EL (cell line): ENCODE measurements at regions not wholly inside any gene's neighbourhood (a gene's known extent, or its start where the extent isn't known, plus 50 kb on each side); places are given as distances from the start of the nearest gene placed in this dataset.

Source experiments
- DNase-seq: peaks from one replicate; pipeline ENCODE4 v3.0.0-alpha.2; 2016

DNA sequence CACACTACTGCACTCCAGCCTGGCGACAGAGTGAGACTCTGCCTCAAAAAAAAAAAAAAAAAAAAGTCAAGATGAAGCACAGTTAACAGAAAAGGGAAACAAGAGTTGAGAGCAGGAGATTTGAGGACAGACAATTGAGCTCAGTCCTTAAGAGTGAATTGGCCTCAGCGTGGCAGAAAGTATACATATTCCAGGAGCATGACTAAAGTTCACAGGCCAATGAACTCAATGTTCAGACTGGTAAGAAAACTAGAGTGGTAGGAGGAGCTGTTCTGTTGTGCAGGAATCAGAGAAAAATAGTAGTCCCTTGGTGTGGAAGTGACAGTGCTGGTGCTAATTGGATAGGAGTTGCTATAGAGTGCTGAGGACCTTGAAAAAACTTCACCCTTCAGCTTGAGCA lies 60.0 kb downstream of the NRN1 start:
- DNase-seq = no peak

DNA sequence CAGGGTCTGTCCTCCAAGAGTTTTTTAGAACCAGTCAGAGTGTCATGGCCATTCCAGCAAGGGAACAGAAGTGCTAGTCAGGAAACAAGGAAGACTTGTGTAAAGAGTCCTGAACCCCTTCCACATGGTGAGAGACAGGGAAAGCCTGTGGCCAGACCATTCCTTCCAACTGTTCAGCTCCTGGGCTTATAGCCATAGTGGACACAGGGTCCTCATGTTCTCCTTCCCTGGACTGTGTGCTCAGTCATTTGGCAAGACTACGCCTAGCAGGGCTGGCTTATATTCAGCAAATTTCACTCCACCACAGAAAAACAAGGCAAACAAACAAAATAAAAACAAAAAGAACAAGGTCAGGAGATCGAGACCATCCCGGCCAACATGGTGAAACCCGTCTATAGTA lies 60.5 kb downstream of the NRN1 start:
- DNase-seq = no peak

DNA sequence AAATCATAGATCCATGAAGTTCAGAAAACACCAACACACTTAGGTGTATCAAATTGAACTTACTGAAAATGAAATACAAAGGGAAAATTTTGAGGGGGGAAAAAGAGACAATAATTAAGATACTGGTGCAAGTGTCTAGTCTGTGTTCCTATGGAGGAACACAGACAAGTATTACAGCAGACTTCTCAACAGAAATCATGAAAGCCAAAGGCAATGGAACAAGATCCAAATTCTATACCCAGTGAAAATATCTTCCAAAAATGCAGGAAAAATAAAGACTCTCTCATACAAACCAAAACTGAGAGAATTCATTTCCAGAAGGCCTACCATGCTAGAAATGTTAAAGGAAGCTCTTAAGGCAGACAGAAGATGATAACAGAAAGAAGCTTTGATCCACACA lies 63.1 kb downstream of the NRN1 start:
- DNase-seq = no peak

DNA sequence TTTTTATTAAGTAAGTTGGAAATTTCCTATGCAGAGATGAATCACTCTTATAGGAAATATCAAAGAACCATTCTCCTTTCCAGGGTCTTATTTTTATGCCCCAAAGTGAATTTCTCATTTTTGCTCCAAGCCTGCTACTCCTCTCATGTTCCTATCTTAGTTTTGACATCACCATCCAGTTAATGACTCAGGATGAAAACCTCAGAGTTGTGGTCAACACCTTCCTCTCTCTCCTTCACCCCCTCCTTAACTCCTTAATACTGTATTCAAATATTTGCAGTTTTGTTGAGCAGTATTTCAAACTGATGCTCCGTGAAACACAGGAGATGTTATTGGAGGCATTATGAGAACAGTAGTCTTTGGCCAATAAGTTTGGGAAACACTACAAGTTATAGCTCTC lies 64.1 kb downstream of the NRN1 start:
- DNase-seq = peak; percentile 65

DNA sequence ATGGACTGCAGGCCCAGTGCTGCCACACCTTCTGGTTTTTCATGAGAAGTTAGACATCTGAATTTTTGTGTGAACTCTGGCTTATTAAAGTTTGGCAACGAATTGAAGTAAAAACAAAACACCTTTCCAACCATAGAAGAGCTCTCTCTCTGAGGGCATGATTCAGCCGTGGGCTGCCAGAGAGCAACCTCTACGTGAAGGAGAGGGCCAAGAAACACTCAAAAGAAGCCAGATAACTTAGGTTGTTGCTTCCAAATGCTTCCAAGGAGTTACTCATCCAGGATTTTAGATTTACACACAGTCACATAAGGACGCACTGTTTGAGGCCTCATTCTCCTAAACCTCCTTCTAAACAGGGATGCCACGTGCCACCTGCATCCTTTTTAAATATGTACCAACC lies 65.5 kb downstream of the NRN1 start:
- peak; percentile 36 for DNase-seq

DNA sequence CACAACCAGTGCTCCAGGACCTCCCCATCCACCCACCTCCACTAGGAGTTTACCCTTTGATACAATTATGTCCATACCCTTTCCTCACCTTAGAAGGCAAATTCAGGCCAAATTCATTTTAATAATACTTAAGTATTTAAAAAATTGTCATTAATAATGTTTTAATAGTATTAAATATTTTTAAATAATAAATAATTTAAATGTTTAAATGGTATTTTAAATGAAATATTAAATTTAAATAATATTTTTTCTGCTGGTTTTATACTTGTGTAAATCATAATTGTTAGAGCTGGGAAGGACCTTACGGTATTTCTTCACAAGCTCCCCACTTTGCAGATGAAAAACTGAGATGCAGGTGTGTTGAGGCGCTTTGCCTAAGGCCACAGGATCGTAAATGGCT lies 67.8 kb downstream of the NRN1 start:
- no peak for DNase-seq

DNA sequence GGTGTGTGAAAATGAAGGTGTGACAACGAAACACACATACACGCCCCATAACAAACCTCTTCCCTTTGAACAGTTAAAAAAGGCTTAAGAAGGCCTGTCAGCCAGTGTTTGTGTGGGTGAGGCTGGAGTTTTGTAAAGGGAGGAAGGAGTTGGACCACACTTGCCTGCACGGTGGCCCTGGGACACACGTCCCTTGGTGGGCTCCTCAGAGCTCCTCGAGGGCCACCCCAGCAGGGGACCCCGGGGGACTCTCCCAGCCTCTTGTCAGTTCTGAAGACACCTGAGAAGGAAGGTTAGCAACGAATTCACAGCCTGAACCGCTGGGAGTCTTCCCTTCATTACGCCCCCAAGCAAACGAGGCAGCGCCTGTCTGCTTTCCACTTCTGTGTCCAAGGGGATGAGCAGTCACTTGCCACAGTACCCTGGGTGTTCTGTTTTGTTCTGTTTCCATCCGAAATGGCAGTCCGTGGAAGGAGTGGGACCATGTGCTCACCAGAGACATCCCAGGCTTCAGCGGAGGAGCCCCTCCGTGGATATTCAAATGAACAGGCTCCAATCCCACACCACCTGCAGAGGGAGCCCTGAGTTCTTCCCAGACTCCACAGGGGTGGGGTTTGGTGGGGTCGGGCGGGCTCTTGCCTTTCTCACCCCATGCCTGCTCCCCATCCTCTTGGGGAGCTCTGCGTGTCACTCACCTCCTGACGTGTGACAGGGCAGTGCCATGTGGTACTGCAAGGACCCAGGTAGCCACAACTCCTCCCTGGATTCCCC lies 68.6 kb downstream of the NRN1 start:
- no peak for DNase-seq

DNA sequence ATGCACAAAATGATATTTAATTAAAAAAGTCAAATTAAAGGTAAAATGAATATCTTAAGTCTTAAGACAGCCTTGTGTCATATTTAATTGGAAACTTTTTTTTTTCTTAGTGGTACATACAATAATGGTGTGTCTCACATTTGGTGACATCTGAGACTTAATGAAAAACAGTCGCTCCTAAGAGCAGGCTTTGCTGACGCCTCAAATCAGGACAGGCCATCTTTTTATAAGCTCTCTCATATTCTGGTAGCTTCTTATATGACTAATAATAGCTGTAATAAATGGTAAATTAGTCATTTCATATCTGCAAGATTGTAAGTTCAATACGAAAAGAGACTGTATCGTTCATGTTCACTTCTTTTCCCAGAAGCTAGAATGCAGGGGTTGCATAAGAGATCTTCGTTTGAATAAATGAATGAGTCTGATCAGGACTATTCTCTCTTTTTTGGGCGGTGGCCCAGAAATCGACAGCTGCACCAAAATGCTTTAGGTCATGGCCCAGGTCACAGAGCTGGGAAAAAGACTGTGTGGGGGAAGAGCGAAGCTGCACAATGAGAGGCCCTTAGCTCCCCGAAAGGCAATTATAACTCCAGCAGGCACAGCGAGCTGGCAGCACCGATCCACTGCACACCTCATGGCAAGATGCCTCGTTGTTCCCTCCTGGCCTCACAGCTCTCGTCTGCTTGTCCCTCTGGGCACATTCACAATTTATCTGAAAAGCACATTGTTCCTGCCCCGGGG lies 69.4 kb downstream of the NRN1 start:
- DNase-seq = no peak

DNA sequence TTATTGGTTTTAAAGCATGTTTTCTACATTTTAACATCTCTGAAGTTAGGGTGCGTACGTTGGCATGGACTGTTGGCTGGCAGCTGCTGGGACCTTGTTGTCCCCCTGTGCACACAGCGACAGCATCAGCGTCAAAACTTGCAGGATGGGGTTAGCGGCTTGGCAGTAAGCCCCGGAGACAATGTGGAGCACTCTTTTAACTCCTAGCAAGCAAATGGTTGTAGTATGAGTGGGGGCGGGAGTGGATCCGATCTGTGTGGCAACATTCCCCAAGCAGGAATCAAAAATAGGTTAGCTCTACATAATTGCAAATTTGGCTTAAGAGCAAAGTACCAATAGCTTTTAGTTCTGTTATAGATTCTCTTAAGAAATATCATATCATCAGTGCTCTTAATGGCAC lies 70.1 kb downstream of the NRN1 start:
- DNase-seq = peak; percentile 46

DNA sequence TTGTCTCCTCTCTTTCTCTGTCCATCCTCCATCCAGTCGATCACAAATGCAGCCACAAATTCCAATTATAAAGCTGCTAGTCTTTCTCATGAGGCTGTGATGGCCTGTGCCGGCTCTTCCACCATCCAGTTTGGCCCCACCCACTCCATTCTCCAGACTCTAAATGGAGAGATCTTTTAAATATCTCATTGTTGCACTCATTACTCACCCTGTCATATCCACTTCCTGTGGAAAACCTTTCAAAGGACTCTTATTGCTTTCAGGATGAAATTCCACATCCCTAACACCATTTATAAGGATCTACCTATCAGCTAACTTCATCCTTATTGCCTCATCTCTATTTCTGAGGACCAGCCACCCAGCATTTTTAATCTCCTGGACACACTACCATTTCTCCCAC lies 70.6 kb downstream of the NRN1 start:
- DNase-seq = peak; percentile 56

DNA sequence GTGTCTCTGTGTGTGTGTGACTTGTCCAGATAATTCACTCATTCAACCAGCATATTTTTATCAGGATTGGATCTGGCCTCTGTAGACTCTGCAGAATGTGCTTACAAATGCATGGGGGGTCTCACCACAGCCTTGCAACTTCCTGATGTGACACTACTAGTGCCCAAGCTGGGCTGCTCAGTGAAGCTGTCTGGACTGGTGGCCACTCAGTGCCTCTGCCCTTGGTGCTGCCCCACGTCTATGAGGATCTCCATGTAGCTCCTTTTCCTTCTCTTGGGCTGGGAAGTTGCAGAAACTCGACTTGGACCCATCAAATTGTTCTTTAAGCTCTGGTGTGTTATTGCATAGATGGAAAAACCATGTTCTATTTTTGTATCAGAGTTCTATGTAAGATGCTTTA lies 75.8 kb downstream of the NRN1 start:
- no peak for DNase-seq

DNA sequence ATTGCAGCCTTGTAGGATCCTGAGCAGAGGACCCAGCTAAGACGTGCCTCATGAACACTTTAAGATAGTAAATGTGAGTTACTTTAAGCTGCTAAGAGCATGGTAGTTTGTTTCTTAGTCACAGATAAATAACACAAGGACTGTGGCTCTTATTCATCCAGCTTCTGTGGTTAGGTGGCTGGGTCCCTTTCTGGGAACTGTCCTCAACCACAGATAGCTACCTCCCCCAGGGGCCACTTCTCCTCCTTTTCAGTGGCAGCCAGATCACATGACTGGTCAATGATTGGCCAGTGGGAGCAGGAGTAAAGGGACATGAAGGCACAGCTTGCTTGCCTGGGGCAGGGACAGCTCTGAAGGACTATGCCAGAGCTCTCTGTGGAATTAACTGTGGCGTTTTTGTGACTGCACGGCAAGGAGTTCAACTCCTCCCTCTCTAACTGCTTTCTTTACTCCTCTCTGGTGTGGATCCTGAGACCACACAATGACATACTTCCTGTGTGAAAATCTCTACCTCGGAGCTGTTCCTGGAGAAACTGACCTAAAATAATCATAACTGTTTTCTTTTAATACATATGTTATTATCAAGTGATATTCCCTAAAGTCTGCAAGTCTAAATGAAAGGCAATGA lies 76.5 kb downstream of the NRN1 start:
- no peak for DNase-seq

DNA sequence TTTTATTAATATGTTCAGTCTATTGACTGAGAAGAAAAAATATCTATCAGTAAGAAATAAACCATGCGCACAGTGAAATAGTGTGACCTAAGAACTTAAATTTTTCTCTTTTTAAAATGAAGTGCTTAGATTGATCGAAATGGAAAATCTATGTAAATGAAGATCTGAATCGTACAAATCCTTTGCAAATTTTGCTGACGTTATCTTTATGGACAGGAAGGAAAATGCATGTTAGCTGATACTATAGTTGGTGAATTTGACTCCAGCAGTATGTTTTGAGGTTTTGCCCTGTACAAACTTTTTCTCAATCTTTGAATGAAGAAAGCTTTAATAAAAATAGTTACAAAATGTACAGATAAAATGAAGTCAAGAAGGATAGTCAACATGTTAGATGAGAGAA lies 82.9 kb downstream of the NRN1 start:
- no peak for DNase-seq

DNA sequence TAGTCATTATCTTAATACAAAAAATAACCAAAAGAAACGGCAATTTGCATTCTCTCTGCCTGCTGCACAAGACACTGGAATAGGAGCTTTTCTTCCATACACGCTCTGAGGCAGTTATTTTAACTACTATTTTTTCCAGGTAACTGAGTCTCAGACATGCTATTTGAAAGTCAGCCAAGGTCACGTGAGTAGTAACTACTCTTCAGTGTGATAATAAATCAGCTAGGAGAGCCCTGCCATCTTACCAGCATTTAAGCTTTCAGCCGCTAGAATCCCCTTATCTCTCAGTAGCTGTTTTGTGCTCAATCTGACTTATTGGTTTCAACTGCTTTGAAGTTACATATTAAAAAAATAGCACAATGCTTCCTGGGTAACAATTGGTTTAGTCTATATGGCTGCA lies 84.5 kb downstream of the NRN1 start:
- DNase-seq = no peak

DNA sequence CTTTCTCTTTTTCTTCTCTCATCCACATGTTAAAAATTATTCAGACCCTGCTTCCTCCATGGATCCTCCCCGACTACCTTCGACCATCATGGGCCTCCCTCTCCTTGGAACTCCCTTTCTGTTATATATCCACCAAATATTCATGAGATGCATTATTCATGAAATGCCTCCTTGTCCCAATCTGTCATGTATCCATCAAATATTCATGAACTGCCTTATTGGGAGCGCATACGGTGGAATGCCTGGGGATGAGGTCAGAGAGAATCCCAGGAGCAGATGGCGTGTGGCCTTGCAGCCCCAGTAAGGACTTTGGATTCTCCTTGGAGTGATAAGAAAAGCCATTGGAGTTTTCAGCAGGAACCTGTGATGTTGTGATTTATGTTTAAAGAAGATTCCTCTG lies 97.0 kb downstream of the NRN1 start:
- DNase-seq = no peak

DNA sequence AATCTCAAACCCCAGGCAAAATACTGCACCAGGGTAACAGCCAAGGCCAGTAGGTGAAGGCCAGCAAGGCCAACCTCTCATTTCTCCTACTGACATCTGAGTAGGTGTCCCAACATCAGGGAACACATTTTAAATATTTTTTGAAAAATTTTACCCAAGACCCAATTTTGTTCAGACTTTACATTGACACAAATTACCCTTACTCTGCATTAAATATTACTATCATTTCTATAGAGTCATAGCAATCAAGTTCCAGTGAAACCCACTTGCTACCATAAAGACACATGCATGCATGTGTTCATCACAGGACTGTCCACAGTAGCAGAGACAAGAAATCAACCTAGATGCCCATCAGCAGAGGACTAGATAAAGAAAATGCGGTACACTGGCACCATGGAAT lies 99.9 kb downstream of the NRN1 start:
- DNase-seq = no peak

DNA sequence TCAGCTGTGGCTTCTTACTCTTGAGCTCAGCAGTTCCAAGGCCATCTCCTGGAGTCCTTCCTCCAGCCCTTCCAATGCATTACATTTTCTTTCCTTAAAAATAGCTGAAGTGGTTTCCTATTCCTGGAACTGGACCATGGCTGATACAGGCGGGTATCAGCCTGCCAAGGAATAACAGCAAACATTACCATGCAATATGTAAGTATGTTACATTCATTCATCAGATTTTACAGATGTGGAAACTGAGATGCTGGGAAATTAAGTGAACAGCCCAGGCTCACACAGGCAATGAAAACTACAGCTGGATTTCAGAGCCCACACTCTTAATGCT lies 100.4 kb downstream of the NRN1 start:
- DNase-seq = no peak

DNA sequence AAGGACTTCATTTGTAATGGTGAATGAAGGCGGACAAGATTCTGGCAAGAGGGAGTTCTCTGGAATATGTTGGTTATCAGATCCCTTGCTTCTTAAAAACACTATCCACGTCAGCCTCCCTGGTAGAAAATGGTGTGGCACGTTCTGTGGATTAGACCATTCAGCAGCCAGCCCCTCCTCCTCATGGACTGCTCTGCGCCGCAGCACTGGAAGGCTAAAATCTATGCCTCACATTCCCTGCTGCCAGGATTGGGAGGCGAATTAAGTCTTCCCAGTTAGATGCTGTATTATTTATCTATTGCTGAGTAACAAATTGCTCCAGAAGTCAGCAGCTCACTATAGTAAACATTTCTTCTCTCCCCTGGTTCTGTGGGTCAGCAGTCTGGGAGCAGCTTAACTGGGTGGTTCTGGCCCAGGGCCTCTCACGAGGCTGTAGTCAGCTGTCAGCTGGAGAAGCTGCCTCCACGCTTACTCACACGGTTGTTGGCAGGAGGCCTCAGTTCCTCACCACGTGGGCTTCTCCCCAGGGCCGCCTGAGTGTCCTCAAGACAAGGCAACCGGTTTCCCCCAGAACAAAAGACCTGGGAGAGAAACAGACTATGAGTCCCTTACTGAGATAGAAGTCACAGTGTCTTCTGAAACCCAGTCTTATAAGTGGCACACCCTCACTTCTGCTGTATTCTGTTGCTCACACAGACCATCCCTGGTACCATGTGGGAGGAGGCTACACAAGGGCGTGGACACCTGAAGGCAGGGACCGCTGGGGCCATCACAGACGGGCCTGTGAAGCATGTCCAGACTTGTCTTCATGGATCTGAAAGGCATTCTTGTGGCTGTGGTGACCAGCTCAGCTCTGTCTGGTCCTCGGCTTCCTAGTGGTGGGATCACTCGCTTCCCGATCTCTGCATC lies 101.0 kb downstream of the NRN1 start:
- peak; percentile 87 for DNase-seq

DNA sequence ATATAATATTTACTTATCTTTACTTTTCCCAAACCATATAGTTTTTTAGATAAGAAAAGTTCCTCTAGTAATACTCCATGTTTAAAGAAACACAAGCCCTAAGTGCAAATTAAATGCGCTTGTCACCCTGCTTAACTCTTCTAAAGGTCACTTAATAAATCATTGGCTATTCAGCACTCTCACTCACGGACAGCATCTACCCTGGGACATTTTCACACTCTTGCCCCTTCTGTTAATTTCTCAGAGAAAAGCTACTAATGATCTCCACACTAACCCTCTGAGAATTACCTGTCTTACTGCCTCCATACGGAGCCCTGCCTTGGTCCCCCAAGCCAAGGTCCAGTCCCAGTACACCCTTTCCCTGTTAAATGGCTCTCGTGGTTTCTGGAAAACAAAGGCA lies 102.2 kb downstream of the NRN1 start:
- DNase-seq = no peak

DNA sequence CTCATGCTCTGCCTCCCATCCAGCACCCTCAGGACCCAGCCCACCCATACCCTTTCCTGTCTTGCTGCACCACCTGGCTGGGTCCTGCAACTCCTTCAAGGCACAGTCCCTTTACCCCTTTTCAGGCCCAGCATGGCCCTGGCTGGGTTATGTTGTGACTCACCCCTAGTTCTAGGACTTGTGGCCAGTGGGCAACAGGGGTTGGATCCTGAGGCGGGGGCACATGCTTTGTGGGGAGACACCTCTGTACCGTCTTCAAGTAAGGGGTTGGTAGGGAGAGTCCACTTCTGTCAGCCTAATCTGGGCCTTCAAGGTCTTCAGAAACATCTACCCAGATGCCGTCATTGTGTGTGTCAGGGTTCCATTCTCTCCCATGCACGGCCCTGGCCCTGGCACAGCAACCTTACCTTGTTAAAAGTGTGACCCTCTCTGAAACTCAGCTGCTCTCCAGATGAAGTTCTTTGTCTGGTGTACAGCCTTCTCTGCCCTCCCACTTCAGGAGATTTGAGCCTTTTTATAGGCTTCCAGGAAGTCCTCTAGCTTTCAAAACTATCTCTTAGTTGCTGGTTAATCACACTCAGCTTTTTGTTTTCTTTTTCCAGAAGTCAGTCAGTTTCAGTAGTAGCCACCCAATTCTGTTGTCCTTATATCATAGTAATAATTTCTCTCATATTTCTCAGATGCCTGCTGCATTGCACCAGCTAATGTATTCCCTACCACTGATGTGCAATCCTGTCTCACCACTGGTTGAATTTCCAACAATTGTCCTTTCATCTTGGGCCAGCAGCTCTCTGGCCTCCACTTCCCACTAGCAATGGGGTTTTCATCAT lies 107.3 kb downstream of the NRN1 start:
- DNase-seq = no peak

DNA sequence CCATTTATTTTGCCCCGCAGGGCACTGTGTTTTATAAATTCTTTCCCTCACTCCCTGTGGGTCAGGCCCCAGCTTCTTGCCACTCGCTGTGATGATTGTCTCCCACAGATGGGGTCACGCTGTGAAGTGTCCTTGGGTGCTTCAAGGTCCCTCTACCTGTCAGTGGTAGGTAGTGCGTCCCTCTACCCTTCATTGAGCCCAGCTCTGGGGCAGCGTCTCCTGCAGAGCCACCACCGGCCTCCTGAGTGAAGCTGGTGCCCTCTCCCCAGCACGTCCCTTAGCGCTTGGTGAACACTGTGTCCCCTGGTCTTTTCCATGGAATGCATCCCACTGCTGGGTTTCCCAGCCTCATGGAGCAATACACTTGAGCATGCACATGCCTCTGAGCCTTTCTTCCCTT lies 108.2 kb downstream of the NRN1 start:
- no peak for DNase-seq

DNA sequence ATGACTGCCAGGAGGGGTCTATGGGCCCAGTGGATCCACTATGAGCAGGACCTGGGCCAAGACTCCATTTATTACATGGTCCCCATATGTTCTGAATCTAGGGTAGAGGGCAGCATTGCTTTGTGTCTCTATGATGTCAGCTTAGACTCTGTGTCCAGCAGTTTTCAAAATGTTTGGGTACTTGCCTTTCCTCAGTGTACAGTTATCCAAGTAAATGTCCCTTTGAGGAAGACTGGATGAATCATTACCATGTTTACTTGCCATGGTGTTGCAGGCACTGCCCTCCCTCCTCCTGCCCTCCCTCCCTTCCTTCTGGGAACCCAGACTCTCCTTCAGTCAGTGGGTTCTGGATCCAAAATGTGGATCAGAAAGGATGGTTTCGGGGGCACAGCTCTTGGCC lies 108.6 kb downstream of the NRN1 start:
- DNase-seq = no peak
